Activated CD4-positive, alpha-beta T cell treated with anti-CD3 and anti-CD28 coated beads for 36 hours (primary cell): ENCODE measurements at regions not wholly inside any gene's neighbourhood (a gene's known extent, or its start where the extent isn't known, plus 50 kb on each side); places are given as distances from the start of the nearest gene placed in this dataset.
"Not testable (repeated sequence)": the region's sequence is repeated elsewhere in the genome, so short reads cannot be mapped to it uniquely, and the experiment has no call there.

Experiments used
- ATAC-seq: fragments of 200-7000 bp; cut with Tn5 transposase; one replicate; pipeline ENCODE4 v1.10.0; 2021; ENCODE audit warnings: mild to moderate bottlenecking, moderate library complexity
- CTCF ChIA-PET: fragments of 350-600 bp; sonication (Branson Sonifier 250); formaldehyde crosslinking; loops from one replicate; lab custom pipeline; 2021; ENCODE audit warnings: antibody characterized with exemption; lab: Charles Lee
- POLR2A ChIA-PET: fragments of 350-600 bp; sonication (Branson Sonifier 250); formaldehyde crosslinking; loops from one replicate; lab custom pipeline; 2021; ENCODE audit warnings: antibody characterized with exemption, inconsistent platforms; lab: Charles Lee
- DNase-seq: peaks from one replicate; pipeline ENCODE4 v3.0.0-alpha.2; 2020
- H3K27ac Mint-ChIP-seq: one replicate; pipeline ENCODE4 v1.8.0; 2021; ENCODE audit warnings: mixed read lengths
- H3K27me3 Mint-ChIP-seq: one replicate; pipeline ENCODE4 v1.8.0; 2021; ENCODE audit warnings: mixed read lengths
- H3K36me3 Mint-ChIP-seq: one replicate; pipeline ENCODE4 v1.8.0; 2021; ENCODE audit warnings: low read depth, mixed read lengths
- H3K4me1 Mint-ChIP-seq: one replicate; pipeline ENCODE4 v1.8.0; 2021; ENCODE audit warnings: mixed read lengths
- H3K4me3 Mint-ChIP-seq: one replicate; pipeline ENCODE4 v1.8.0; 2021; ENCODE audit warnings: mild to moderate bottlenecking, moderate library complexity, mixed read lengths
- H3K9me3 Mint-ChIP-seq: one replicate; pipeline ENCODE4 v1.8.0; 2021; ENCODE audit warnings: low read depth, mixed read lengths
- intact Hi-C, 2 experiments: fragments of 100-400 bp; cut with DNase I in 1 of 2; cut with micrococcal nuclease in 1 of 2; formaldehyde crosslinking; loops; one replicate each; pipeline versions ENCODE4 v1.14.2 to v1.15.1; 2022 to 2024; cut with DNase I, micrococcal nuclease

DNA sequence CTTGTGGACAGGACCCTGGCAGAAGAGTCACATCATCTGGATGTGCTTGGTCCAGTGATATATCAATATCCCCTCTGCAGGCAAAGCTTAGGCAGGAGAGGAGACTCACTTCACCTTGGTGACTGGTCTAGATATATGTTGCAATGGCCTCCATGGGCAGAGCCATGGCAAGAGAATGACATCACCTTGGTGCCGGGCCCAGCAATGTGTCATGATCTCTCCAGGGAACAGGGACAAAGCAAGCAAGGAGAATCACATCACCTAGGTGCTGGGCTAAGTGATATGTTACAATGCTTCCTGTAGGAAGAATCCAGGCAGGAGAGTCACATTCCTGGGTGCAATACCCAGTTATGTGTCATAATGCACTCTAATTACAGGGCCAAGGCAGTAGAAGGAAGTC lies 2106.2 kb downstream of the TP53TG3F start:
- DNase-seq (no peak), ATAC-seq (no peak)
- CTCF ChIA-PET, result no interaction called here
- POLR2A ChIA-PET, result no interaction called here
- Mint-ChIP-seq H3K4me3 (no peak overlapping the region), H3K36me3 (no peaks in the 10 kb centered on the region), H3K9me3 (peaks cover 21% of the 10 kb centered on the region), H3K27me3 (no peaks in the 10 kb centered on the region), H3K4me1 (no peaks in the 10 kb centered on the region), H3K27ac (no peak overlapping the region)
- intact Hi-C loops, result no loop called here

DNA sequence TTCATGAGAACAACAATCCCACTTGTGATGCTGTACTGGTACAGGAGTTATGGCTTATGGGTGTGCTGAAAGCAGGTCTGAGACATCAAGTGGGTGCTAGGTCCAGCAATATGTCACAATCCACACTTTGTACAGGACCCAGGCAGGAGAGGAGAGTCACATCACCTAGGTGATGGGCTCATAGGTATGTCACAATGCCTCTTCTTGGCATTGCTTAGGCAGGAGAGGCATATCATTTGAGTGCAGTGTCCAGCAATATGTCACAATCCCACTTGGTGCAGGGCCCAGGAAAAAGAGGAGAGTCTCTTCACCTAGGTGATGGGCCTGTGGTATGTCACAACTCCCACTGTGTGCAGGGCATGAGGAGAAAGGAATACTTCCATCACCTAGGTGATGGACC lies 2110.0 kb downstream of the TP53TG3F start:
- DNase-seq, result no peak
- peaks cover 38% of the 10 kb centered on the region for H3K9me3 Mint-ChIP-seq
- POLR2A ChIA-PET, result no interaction called here
- peaks cover 1% of the 10 kb centered on the region for H3K36me3 Mint-ChIP-seq
- CTCF ChIA-PET, result no interaction called here
- intact Hi-C loops, result no loop called here
- H3K4me1 Mint-ChIP-seq, result no peaks in the 10 kb centered on the region
- H3K27me3 Mint-ChIP-seq, result no peaks in the 10 kb centered on the region
- no peak overlapping the region for H3K4me3 Mint-ChIP-seq
- ATAC-seq, result no peak
- no peak overlapping the region for H3K27ac Mint-ChIP-seq

DNA sequence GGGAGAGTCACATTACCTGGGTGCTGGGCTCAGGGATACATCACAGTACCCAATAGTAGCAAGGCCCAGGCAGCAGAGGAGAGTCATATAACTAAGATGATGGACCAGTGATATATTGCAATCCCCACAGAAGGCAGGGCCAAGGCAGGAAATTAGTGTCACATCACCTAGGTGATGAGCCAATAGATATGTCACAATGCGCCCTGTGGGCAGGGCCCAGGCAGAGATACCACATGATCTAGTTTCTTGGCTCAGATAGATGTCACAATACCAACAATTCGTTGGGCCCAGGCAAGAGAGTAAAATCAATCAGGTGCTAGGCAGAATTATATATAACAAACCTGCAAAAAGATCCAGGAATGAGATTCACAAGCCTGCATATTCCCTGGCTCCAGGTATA lies 2111.5 kb downstream of the TP53TG3F start:
- ATAC-seq (no peak), DNase-seq (no peak)
- no peaks in the 10 kb centered on the region for H3K27me3 Mint-ChIP-seq
- ChIA-PET POLR2A (no interaction called here), CTCF (no interaction called here)
- H3K4me1 Mint-ChIP-seq, result no peaks in the 10 kb centered on the region
- H3K27ac Mint-ChIP-seq, result no peak overlapping the region
- H3K9me3 Mint-ChIP-seq, result peaks cover 36% of the 10 kb centered on the region
- H3K4me3 Mint-ChIP-seq, result no peak overlapping the region
- H3K36me3 Mint-ChIP-seq, result peaks cover 1% of the 10 kb centered on the region
- intact Hi-C loops, result loop anchor here in 1 of 2 experiments (10.0 kb wide), 1 partner anchor 314 kb away; no protein-coding TSS in a partner anchor

DNA sequence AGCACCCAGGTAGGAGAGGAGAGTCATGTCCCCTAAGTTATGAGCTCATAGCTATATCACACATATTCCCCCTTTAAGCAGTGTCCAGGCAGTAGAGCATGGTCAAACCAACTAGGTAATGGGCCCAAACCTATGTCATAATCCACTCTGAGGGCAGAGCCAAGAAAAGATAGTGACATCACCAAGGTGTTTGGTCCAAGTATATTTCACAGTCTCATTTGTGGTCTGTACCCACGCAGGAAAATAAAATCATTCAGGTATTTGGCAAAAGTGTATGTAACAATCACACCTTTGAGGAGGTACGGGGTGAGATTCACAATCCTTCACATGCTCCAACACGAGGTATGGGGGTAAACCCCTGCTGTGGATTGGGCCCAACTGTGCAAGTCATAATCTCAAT lies 2112.8 kb downstream of the TP53TG3F start:
- Mint-ChIP-seq H3K27ac (no peak overlapping the region), H3K4me1 (no peaks in the 10 kb centered on the region), H3K4me3 (no peak overlapping the region), H3K9me3 (peaks cover 36% of the 10 kb centered on the region), H3K36me3 (peaks cover 1% of the 10 kb centered on the region), H3K27me3 (no peaks in the 10 kb centered on the region)
- ATAC-seq (no peak), DNase-seq (no peak)
- ChIA-PET CTCF (interaction anchor here (0.6 kb wide), 1 partner anchor 10 kb away, joined by 3 read pairs; no protein-coding TSS in a partner anchor), POLR2A (no interaction called here)
- intact Hi-C loops, result loop anchor here in 1 of 2 experiments (10.0 kb wide), 1 partner anchor 313 kb away; no protein-coding TSS in a partner anchor

DNA sequence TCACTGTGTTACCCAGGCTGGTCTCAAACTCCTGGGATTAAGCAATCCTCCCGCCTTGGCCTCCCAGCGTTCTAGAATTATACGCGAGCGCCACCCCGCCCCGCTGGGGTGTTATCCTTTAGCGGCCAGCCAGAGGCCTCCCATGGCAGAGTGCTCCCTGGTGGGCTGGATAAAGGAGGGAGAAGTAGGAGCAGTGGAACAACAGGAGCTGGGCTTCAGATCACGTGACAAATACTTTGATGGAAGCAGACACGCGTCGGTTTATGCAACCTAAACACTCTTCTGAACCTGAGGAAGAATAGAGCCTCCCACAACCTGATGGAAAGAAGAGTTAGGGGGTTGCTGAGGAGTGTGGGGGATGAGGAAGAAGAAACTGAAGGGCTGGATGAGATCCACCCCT lies 2114.0 kb downstream of the TP53TG3F start:
- H3K27me3 Mint-ChIP-seq, result no peaks in the 10 kb centered on the region
- POLR2A ChIA-PET, result no interaction called here
- no peak overlapping the region for H3K27ac Mint-ChIP-seq
- no peak for ATAC-seq
- CTCF ChIA-PET, result no interaction called here
- no peaks in the 10 kb centered on the region for H3K4me1 Mint-ChIP-seq
- intact Hi-C loops, result loop anchor here in 1 of 2 experiments (10.0 kb wide), 1 partner anchor 311 kb away; no protein-coding TSS in a partner anchor
- H3K36me3 Mint-ChIP-seq, result peaks cover 1% of the 10 kb centered on the region
- no peak for DNase-seq
- peaks cover 40% of the 10 kb centered on the region for H3K9me3 Mint-ChIP-seq
- no peak overlapping the region for H3K4me3 Mint-ChIP-seq

DNA sequence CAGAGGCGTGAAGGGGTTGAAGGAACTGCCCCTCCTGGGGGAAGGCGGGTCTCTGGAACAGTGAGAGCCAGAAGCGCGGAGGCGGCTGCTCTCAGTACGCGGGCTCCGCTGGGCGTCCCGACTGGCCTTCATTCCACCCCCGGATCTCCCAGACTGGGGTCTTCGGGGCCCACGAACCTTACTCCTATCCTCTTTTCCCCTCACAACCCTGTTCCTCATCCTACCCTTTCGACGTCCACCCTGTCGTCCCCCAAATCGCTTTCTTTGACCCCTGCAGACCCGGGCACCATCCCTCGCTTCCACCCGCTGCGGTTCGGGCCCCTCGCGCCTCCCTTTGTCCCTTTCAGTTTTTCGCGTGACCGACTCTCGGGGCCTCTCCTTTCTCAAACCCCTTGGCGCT lies 2114.6 kb downstream of the TP53TG3F start:
- ChIA-PET POLR2A (no interaction called here), CTCF (no interaction called here)
- Mint-ChIP-seq H3K27me3 (no peaks in the 10 kb centered on the region), H3K36me3 (peaks cover 1% of the 10 kb centered on the region), H3K4me3 (no peak overlapping the region), H3K9me3 (peaks cover 43% of the 10 kb centered on the region), H3K4me1 (no peaks in the 10 kb centered on the region), H3K27ac (no peak overlapping the region)
- no peak for DNase-seq
- ATAC-seq, result no peak
- intact Hi-C loops, result loop anchor here in 1 of 2 experiments (10.0 kb wide), 1 partner anchor 311 kb away; no protein-coding TSS in a partner anchor

DNA sequence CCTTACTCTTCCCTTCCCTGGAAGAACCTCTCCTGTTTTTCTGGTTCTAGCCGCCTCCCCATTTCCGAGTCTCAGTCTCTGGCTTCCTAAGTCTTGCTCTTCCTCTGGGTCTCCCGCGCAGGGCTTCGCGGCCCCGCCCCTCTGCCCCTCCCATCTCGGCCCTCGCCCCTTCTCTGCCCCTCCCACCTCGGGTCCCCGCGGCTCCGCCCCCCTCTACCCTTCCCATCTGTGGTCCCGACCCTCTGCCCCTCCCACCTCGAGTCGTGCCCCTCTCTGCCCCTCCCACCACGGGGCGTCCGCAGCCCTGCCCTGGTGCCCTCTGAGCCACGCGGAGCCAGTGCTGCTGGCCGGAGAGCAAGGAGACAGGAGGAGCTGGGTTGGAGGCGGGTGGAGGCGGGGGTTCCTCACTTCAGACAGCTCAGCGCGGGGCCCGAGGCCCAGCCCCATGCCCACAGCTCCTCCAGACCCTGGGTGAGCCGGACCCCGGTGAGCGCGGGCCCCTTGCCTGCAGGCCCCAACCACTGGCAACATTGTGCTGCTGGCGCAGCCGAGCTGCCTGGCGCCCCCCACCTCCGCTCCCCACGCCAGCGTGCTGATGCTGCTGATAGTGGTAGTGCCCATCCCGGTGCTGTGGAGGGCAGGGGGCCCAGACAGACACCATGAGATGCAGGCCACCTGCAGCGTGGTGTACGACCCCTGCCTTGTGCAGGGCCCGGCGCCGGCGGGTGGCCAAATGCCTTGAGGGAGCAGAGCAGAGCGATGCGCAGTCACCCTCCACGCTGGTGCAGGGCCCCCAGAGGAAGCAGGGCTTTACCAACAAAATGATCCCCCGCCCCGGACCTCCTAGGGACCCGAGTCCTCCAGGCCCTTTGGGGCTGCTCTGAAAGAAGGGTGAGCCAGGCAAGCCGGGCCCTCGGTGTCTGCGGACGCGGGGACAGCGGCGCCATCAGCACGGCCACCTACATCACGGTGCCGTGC lies 2115.3 kb downstream of the TP53TG3F start:
- Mint-ChIP-seq H3K4me1 (no peaks in the 10 kb centered on the region), H3K36me3 (peaks cover 1% of the 10 kb centered on the region), H3K27ac (no peak overlapping the region), H3K9me3 (peaks cover 41% of the 10 kb centered on the region), H3K27me3 (no peaks in the 10 kb centered on the region), H3K4me3 (no peak overlapping the region)
- CTCF ChIA-PET, result no interaction called here
- intact Hi-C loops, result loop anchor here in 1 of 2 experiments (10.0 kb wide), 1 partner anchor 310 kb away; no protein-coding TSS in a partner anchor
- ATAC-seq (no peak), DNase-seq (no peak)
- POLR2A ChIA-PET, result no interaction called here

DNA sequence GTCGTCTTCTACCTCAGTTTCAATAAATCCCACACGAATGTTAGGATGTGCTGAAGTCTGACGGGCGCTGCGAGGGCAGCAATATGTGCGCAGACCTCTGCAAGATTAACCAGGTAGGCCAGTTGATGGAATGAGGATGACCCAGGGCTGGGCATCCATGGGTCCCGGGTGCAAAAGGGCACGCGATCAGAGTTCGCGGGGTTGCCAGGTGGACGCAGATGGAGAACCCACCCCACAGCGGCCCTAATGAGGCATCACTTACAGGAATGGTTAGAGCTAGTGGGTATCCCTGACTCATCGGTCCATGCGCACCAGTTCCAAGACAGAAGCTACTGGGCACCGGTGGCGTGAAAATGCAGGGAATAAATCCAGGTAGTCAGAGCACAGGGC lies 2116.0 kb downstream of the TP53TG3F start:
- intact Hi-C loops, result loop anchor here in 1 of 2 experiments (10.0 kb wide), 1 partner anchor 309 kb away; no protein-coding TSS in a partner anchor
- Mint-ChIP-seq H3K27me3 (no peaks in the 10 kb centered on the region), H3K4me1 (no peaks in the 10 kb centered on the region), H3K27ac (no peak overlapping the region), H3K36me3 (peaks cover 1% of the 10 kb centered on the region), H3K9me3 (peaks cover 41% of the 10 kb centered on the region), H3K4me3 (no peak overlapping the region)
- no peak for DNase-seq
- ATAC-seq, result no peak
- POLR2A ChIA-PET, result no interaction called here
- CTCF ChIA-PET, result no interaction called here

DNA sequence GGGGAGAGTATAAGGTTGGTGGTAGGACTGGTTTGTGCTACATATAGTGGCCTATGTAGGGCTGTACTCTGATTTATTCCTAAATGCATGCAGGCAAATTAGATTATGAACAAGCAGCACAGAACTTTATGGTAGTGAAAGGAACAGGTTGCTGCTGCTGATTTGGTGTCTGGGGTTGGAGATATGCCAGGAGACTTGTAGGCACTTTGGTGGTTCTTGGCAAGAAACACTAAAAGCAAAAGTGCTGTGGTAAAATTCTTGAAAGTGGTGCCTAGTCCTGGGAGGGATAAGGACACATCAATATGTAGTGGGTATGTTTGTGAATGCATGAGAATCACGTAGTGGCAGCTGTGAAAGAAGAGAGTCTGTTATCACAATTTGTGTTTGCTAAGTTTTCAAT lies 2126.0 kb downstream of the TP53TG3F start:
- ChIA-PET POLR2A (no interaction called here), CTCF (no interaction called here)
- H3K9me3 Mint-ChIP-seq, result peaks cover 26% of the 10 kb centered on the region
- H3K27me3 Mint-ChIP-seq, result no peaks in the 10 kb centered on the region
- intact Hi-C loops, result no loop called here
- H3K4me3 Mint-ChIP-seq, result no peak overlapping the region
- ATAC-seq, result no peak
- DNase-seq, result no peak
- no peak overlapping the region for H3K27ac Mint-ChIP-seq
- H3K4me1 Mint-ChIP-seq, result no peaks in the 10 kb centered on the region
- no peaks in the 10 kb centered on the region for H3K36me3 Mint-ChIP-seq

DNA sequence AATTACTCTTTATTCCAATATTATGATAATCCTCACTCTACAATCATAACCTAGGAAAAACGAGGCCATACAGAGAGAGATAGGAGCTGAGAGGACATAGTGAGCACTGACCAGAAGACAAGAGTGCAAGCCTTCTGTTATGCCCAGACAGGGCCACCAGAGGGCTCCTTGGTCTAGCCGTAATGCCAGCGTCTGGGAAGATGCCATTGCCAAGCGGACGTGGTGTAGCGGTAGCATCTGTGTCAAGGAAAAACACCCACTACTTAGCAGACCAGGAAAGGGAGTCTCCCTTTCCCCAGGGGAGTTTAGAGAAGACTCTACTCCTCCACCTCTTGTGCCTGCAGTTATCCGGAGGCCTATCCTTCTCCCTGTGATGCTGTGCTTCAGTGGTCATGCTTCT lies 2131.5 kb downstream of the TP53TG3F start:
- H3K36me3 Mint-ChIP-seq, H3K4me3 Mint-ChIP-seq, H3K27me3 Mint-ChIP-seq, H3K27ac Mint-ChIP-seq, ATAC-seq, CTCF ChIA-PET, POLR2A ChIA-PET, H3K4me1 Mint-ChIP-seq, intact Hi-C loops: not testable (repeated sequence)
- peaks cover 14% of the 10 kb centered on the region for H3K9me3 Mint-ChIP-seq
- peak; percentile 7 for DNase-seq

DNA sequence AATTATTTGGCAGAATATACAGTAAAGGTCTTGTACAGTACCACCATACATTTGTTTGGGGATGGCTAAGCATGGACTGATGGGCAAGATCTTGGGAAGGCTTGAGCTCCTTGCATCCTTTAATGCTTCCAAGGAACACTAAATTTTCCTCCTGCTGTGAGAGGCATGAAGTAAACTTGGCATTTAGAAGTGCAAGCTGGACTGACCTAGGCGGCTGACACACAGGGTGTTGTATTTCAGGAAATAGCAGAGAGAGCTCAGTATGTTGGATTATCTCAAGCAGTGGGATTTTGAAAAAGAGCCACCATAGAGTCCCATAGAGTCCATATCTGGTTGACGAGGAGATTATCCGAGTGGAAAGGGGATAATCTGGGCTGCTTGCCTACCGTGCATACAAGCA lies 2137.1 kb downstream of the TP53TG3F start:
- intact Hi-C loops, result no loop called here

More for the DNA sequence above, 2137.1 kb downstream of the TP53TG3F start:
- Mint-ChIP-seq H3K9me3 (peaks cover 19% of the 10 kb centered on the region), H3K27me3 (no peaks in the 10 kb centered on the region), H3K4me3 (no peak overlapping the region), H3K4me1 (no peaks in the 10 kb centered on the region), H3K27ac (no peak overlapping the region), H3K36me3 (no peaks in the 10 kb centered on the region)
- ChIA-PET CTCF (no interaction called here), POLR2A (no interaction called here)
- no peak for ATAC-seq
- no peak for DNase-seq
